HuH-7.5 (cell line): ENCODE measurements at regions not wholly inside any gene's neighbourhood (a gene's known extent, or its start where the extent isn't known, plus 50 kb on each side); places are given as distances from the start of the nearest gene placed in this dataset.
"Not testable (repeated sequence)": the region's sequence is repeated elsewhere in the genome, so short reads cannot be mapped to it uniquely, and the experiment has no call there.

Experiments
- DNase-seq: peaks from one replicate; pipeline ENCODE4 v3.0.0; 2011; ENCODE audit warnings: low spot score

DNA sequence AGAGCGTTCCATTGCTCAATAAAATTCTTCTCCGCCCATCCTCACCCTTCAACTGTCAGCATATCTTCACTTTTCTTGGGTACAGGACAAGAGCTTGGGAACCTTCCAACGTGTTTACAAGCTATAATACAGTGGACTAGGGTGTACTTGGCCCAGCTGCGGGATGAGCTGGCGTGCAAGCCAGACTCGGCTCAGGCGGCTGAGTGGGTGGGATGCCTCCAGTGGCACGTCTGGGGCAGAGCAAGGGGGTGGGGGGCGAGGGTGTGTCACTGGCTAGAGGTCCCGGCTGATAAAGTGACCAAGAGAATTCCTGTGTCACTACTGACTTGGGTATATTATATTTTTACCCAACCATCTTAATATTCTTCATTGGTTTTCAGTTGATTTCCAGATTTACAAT is 179.7 kb downstream of the EVA1A start:
- DNase-seq: no peak

DNA sequence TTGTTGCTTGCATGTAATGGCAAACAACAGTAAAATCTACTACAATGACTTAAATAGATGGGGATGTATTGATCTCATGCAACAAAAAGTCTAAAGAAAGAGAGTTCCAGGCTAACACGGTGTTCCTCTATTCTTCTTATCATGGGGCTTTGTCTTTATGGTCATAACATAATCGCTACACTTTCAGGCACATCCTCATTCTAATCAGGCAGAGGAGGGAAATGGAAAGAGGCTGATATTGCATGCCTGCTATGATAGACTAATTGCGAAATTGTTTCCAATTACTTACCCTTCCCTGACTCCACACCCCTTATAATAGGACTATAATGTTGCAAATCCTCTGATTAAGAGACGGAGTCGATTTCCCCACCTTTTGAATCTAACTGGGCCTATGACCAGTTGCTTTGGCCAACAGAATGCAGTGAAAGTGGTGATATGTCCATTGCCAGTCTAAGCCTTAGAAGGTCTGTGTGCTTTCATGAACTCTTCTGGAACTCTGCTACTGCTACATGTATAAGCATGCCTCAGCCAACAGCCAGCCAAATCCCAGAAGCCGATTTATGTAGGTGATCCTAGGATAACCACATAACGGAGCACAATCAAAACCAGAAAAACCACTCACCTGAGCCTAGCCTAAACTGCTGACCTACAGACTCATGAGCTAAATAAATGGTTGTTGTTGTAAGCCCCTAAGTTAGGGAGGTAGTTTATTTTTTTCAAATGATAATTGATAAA is 180.3 kb upstream of the TACR1 start:
- DNase-seq: no peak

DNA sequence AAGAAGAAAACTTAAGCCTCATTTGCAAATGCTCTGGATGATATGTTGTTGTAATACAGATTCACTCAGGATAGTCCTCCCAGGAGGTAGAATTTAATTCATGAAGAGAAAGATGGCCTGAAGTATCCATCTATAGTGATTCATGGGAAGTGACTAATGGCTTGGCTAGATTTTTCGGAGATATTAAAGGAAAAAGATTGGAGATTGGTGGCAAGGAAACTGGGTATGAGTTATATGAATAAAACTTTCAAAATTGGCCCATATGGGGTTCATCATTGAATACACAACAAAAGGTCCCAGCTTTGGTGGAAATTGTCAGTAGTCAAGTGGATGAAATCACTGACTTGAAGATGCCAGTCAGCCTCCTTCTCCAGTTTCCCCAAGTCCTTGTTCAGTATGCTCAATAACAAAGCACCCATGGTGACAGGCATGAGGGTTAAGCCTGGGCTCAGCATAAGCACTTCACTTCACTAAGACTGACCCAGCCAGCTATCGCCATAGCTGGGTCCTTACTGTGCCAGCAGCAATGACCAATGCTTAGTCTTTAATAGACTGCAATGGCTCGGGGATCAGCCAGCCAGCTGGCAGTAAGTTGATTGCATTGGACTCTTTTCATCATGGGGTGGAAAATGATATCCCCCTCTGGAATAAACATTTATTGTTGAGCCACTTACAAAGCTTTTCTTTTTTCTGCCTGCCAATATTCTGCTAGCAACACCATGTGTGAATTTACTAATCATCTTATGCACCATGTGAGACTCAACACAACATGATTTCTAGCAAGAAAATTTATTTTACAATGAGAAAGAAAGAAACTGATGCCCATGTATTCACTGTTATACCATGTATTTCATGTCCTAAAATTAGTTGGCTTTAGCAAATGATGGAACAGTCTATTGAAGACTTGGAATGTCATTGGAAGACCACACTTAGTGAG is 176.6 kb upstream of the TACR1 start:
- DNase-seq: no peak

DNA sequence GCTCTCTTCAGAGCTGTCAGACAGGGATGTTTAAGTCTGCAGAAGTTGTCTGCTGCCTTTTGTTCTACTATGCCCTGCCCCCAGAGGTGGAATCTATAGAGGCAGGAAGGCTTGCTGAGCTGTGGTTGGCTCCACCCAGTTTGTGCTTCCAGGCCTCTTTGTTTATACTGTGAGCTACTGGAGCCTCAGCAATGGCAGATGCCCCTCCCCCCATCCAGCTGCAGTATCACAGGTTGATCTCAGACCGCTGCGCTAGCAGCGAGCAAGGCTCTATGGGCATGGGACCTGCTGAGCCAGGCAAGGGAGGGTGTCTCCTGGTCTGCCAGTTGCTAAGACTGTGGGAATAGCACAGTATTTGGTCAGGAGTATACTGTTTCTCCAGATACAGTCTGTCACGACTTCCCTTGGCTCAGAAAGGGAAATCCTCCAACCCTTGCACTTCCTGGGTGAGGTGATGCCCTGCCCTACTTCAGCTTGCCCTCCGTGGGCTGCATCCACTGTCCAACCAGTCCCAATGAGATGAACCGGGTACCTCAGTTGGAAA is 175.2 kb upstream of the TACR1 start:
- DNase-seq: not testable (repeated sequence)

DNA sequence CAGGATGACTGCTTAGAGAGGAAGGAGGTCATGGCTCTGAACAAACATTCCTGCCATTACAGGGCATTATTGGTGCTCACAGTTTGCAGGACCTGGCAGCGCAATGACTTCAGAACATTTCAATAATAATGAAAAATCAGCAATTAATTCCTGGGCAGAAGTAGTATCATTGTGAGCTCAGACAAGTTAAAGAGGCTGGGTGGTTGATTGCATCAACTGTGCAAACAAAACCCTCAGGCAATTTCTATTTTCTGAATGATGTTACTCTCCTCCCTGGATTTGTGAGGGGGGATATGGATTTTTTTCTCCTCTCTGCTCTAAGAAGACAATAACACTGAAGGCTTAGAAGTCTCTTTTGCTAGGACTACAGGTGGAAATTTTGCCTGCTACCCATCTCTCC is 168.1 kb upstream of the TACR1 start:
- no peak for DNase-seq

DNA sequence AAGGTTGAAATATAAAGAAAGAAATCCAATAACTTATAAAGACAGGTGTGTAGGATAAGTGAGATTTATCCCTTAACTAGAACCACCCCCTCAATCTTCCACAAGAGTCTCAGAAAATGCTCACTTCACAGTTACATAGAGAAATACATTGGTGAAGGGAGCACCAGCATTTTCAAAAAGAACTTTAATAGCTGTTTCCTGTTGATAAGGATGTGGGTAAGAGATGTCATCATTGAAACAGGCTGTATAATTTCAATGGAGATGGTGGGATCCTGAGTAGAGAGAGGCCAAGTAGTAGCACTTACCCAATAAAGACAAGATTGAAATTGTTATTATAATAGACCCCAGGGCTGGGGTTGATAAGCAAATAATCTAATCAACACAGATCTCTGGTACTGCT is 162.2 kb upstream of the TACR1 start:
- no peak for DNase-seq

DNA sequence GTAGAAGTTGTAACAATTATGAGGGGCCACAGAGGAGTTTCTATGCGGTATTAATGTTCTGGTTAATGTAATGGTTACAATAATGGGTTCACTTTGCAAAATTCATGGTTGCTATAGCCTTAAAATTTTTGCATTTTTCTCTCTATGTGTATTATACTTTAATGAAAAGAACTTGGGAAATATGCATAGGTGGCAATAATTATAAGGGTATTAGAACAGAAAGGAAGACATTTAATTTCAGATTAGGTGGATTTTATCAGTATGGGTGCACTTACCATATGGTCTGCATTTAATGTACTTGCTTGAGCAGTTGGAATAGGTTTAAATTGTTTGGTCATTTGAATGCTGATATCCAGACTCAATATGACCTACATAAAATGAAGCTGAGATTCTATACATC is 161.6 kb upstream of the TACR1 start:
- DNase-seq: no peak

DNA sequence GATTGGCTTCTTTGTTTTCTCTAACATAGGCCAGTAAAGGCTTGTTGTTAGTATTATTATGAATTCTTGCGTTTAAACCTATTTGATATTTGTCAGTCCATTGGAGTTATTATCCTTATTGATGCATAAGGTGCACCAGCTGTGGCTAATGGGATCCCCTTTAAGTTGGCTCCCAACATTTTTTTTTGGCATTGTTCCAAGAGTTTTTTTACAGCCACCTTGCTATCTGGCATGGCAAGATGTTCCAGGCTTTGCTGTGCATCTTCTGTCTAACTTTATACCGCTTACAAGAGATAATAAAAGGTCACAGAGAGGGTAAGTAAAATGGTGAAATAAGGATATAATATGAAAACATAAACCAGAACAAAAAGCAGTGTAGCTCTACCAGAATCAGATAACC is 157.5 kb upstream of the TACR1 start:
- no peak for DNase-seq

DNA sequence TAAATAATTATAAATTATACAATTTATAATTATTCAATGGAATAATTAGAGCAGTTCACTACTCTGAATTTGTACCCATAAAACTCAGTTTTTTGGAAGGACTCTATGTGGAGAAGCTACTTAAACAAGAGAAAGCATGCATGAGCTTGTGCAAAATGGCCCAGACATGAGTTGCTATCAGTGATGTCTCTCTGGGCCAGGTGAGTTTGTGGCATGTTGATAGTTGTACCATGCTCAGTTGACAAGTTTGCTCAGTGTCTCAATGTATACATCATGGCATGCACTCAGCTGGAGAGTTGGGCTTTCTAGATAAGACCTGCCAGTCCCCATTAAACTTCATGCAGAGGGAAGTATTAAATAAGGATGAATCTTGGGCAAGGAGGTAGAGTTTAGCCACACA is 153.8 kb upstream of the TACR1 start:
- DNase-seq: no peak

DNA sequence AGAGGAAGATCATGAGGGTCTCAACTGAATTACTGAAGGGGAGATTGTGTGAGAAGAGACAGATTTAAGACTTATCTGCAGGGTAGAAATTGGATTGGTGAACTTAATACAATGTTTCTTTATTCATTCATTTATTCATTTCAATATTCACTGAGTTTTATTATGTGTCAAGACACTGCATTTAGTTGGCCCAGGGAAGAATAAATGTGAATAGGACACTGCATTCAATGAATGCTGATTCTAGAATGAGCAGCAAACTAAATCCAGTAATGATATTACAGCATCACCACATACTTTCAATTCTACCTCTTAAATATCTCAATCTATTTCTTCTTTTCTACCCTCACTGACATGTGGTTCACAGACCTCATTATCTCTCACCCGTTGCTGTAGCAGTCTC is 149.0 kb upstream of the TACR1 start:
- no peak for DNase-seq

DNA sequence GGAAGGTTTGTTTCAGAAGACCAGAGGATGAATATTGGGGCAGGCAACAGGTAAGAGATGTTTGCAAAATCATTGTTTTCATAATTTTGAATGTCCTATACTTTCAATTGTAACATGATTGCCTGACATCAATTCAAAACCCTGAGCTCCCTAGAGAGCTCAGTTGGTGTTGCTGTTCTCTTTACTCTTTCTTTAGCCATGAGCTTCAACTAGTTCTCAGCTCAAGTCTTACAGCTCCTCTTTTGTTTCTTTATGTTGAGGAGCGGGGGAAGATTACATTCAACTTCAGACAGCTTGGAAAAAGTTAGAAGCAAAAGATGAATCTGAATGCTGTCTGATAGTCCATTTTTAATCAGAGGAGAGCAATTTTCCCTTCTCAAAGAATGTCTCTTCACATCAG is 144.8 kb upstream of the TACR1 start:
- DNase-seq: no peak

DNA sequence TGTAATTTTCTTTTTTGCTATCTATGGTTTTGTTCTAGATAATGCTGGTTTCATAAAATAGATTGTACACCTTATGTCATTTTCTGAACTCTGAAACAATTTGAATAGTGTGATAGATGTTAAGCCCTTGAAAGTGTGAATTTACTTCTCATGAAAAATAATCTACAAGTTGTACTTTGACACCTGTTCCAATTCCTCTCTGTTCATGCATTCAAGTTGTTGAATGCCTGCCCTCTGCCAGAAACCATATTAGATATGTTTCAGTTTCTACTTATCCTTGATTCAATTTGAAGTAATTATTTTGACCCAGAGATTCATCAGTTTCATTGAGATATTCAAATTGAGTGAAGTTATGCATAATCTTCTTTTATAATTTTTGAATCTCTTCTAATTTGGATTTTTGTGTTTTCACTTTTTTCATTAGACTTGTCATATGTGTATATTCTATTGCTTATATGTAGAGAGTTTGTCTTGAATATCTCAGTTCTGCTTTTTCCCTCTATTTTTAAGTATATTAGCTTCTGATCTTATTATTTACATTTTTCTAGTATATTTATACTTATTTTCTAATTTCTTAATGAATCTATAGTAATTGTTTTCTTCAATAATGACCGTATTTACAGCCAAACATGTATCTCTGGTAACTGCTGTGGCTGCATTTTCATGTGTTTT is 143.3 kb upstream of the TACR1 start:
- no peak for DNase-seq

DNA sequence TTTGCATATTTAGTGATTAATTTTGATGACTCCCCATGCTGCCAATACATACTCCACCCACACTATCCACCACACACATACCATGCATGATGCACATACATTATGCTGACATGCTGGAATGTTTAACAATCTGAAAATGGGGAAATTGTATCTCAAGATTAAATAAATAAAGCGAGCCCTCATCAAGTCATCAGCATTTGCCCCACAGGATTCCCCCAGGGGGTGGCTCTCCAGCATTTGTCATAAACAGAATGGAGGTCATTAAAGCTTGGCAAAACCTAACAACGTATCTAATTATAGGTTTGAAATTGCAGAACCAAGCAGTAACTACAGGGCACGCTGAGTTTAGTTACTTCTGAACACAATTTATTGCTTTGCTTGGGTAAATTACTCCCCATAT is 141.2 kb upstream of the TACR1 start:
- DNase-seq: no peak

DNA sequence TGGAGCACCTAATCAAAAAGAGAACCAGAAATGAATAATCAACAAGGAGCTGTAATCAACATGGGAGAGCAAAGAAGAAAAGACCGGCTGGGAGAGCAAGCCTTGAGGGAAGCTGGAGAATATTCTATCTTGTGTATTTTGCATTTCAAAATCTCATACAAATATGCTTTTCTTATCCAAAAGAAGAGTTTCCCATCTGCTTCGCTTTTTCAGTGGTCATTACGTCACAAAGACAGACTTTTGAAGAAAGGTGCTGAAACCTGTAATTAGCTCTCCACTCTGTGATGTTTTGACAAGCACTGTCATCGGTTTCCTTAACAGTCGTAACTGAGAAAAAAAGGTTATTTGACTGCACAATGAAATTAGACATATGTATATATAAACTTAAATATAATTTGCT is 139.1 kb upstream of the TACR1 start:
- no peak for DNase-seq

DNA sequence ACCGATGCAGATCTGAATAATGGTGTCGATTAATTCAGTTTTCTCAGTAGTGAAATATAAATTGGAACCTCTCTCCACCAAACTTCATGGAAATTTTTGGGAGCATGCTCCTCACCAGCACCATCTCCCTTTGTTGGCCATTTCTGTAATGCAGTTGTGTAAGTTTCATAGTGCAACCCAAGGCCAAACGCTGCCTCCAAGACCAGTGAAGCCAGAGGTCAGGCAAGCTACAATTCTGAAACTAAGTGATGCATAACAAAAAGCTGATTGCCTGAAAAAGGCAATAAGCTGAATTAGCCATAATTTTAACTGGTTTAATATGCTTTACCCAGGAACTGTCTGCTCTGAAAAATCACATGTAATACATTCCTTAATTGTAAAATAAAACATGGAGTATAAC is 138.3 kb upstream of the TACR1 start:
- no peak for DNase-seq

DNA sequence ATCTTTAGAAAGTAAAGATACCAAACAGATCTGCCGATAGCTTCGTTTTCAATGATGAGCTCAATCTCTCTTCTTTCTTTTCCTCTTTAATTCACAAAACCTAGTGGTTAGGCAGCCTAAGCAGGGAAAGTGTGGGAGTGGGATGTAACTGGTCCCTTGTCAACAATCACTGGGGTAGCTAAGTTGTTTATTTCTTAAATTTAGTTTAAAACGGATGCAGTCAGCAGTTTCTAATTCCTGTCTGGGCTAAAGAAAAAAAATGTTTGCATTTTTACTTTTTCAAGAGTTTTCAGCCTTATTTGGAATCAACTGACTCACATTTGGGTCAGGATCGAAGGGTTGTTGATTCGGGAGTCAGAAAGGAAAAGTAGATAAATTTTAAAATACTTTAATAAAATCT is 137.7 kb upstream of the TACR1 start:
- DNase-seq: no peak

DNA sequence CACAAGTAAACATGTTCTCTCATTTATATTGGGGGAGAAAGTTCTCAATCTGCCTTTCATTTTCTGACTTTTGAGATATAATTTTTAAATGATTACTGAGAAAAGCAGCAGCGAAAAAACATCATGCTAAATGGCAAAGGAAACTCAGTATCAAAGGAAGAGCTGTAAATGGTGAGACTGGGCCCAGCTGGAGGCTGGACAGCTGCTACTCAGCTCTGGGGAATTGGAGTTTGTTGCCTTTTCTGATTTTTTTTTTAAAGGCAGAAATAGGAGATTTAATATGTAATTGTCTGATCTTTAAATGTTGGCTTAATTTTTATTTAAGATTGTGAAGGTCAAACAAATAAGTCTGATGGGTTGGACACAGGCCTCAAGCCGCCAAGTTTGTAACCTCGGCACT is 137.1 kb upstream of the TACR1 start:
- no peak for DNase-seq

DNA sequence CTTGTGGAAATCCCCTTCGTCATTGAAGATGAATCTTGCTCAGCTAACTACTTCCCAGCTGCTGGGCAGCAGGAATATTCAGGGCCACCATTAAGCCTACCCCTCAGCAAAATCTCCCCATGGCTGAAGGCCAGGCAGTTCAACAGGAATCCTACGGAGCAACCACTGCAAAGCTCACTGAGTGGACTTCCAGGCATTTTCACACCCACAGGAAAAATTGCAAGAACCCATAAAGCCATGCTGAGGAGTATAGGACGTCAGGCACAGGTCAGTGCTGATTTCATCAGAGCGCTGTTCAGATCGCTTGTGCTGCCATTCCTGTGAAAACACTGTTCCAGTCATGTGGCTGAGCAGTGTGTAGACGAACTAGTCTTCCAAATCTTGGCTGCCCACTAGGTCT is 134.8 kb upstream of the TACR1 start:
- DNase-seq: no peak

DNA sequence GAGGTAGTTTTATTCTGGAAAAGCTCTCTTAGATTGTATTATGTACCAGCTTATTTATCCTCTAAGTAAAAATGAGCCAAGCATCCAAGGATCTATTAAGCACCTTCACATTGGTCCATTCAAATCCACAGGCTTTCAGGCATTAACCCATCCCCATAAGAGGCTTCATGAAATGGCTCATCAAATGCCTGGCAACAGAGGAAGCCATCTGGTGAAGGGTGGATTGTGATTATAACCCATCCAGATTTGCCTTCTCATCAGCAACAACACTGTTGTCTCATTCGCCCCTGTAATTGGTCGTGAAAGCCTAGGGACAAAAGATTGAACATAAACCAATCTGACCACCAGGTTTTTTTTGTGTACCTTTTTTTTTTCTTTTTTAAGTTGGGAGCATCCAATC is 134.3 kb upstream of the TACR1 start:
- DNase-seq: no peak

DNA sequence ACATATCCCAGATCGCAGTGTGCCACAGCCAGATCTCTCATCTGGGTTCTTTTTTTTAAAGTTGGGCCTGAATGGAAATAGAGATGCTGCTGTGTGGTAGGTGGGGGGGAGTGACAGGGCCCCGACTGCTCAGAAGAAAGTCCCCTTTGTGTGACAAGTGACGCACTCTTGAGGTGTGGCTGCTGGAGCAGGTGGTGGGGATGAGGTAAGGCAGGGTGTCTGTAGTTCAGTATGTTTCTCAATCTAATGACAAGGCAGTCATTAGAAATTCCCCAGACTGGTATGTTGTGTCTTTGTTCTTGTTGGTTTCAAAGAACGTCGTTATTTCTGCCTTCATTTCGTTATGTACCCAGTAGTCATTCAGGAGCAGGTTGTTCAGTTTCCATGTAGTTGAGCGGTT is 128.8 kb upstream of the TACR1 start:
- no peak for DNase-seq

DNA sequence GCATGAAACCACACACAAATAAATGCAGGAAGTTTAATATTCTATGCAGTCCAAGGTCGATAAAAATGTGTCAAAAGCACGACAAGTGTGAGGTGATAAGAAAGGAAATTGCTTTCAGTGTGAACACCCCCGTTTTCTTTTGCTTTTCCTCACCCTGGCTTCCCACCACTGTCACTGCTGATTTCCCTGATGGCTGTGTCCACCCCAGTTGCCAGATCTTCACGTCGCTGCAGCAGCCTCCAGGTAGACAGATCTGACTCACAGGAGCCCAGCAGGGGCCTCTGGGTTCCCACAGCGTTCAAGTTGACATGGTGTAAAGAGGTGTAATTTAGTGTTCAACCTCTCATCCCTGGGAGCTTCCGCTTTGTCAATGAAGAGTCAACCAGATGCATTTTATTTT is 128.0 kb upstream of the TACR1 start:
- no peak for DNase-seq

DNA sequence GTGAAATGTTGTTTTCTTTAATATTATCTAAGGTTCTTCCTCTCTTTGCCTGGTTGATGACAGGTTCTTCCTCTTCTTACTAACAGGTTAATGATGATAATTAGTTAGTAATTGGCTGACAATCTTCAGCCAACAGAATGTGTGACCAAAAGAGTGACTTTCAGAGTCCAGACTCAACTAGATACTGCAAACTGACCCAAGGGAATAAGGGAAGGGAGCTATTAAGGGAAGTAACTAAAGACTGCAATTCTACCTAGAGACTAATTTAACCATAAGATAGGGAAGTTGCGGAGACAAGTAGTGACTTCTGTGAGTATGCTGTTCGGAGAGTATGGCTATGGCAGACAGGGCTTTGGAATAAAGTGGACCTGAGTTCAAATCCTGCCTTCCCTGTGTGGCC is 127.3 kb upstream of the TACR1 start:
- DNase-seq: no peak

DNA sequence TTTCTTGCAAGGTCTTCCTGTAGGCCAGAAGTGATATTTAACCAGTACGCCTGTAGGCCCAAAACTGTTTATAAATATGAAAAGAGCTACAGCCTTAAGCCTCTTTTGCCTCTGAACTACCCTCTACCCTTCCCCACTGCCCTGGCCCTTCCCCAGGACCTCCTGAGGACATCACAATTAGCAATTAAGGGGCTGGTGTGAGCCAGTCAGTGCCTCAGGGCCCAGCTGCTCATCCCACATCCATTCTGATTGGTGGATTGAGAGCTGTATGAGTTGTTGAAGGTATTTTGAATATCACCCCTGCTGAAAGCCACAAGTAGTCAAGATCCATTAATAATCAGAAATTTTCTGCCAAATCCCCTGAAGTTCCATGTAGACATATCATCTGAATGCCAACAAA is 126.3 kb upstream of the TACR1 start:
- DNase-seq: no peak
